ENCODE measurements at regions not wholly inside any gene's neighbourhood (a gene's known extent, or its start where the extent isn't known, plus 50 kb on each side); places are given as distances from the start of the nearest gene placed in this dataset.

DNA sequence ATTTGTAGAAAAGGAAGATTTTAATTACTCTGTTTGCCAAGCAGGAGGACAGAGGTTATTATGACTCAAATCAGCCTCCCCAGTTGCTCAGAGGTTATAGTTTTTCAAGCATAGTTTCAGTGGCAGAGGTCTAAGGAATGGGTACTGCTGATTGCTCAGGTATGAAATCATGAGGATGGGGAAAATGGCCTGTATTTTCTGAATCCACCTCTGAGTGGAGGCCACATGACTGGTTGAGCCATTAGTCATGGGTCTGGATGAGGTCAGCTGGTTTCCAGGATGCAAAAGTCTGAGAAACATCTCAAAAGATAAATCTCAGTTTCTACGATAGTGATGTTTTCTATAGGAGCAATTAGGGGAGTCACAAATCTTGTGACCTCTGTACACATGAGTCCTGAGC is 62.8 kb upstream of the CEACAM8 start:
- TF ChIP-seq CTCF (conservative IDR thresholded peaks at IDR 0.05; ENCODE audit: low read depth, low read length) = no peak
- TF ChIP-seq EZH2 (IDR thresholded peaks at IDR 0.05; ENCODE audit: low read length, unreplicated experiment) = no peak
